Cardiac fibroblast (primary cell): ENCODE measurements at regions not wholly inside any gene's neighbourhood (a gene's known extent, or its start where the extent isn't known, plus 50 kb on each side); places are given as distances from the start of the nearest gene placed in this dataset.

Experiments used
- DNase-seq, 2 donors: peaks; one replicate each; pipeline versions ENCODE4 v3.0.0 to v3.0.0-alpha.2; 2010; ENCODE audit warnings: low read depth in 2 of 2
- H3K4me3 ChIP-seq, 2 donors: replicated peaks in 1 of 2; 1 replicate in 1 of 2; 2 replicates in 1 of 2; pipeline ENCODE4 v1.5.1; 2011; ENCODE audit warnings: low read depth in 2 of 2, low read length in 2 of 2, mild to moderate bottlenecking in 2 of 2, moderate library complexity in 1 of 2
- CTCF ChIP-seq: IDR thresholded peaks from one replicate; pipeline ENCODE4 v1.5.1; 2011; ENCODE audit warnings: low read depth, mild to moderate bottlenecking, low read length, inconsistent platforms

- H3K4me3 ChIP-seq = no peak overlapping the region
- no peak for DNase-seq
- TF ChIP-seq CTCF = no peak
Measured at GRCh38 chr14:50049093-50049492, 67.3 kb downstream of the VCPKMT start.

- no peak overlapping the region for H3K4me3 ChIP-seq
- no peak for DNase-seq
- no peak for TF ChIP-seq CTCF
Measured at GRCh38 chr14:50049703-50050570, 66.4 kb downstream of the VCPKMT start.

- no peak for TF ChIP-seq CTCF
- H3K4me3 ChIP-seq = no peak overlapping the region
- no peak for DNase-seq
Measured at GRCh38 chr14:50051106-50051505, 65.3 kb downstream of the VCPKMT start.

- no peak for DNase-seq
- no peak overlapping the region for H3K4me3 ChIP-seq
- TF ChIP-seq CTCF = no peak
Measured at GRCh38 chr14:50051706-50052105, 64.7 kb downstream of the VCPKMT start.

GRCh38 chr14:50052517-50052916, 63.9 kb downstream of the VCPKMT start:
- no peak overlapping the region for H3K4me3 ChIP-seq
- no peak for TF ChIP-seq CTCF
- DNase-seq = no peak

GRCh38 chr14:50053935-50054334, 62.4 kb downstream of the VCPKMT start:
- no peak overlapping the region for H3K4me3 ChIP-seq
- no peak for TF ChIP-seq CTCF
- DNase-seq = no peak
